Hematopoietic multipotent progenitor cell treated with erythropoietin and hydrocortisone succinate and interleukin-3 and kit ligand, for 8 days (in vitro differentiated cells): ENCODE measurements at regions not wholly inside any gene's neighbourhood (a gene's known extent, or its start where the extent isn't known, plus 50 kb on each side); places are given as distances from the start of the nearest gene placed in this dataset.

Source experiments
- DNase-seq: peaks from one replicate; pipeline ENCODE4 v3.0.0-alpha.2; 2015

GRCh38 chr14:101151226-101151926 lies 247.9 kb upstream of the RTL1 start:
- no peak for DNase-seq

GRCh38 chr14:101151927-101152305 lies 248.4 kb upstream of the RTL1 start:
- DNase-seq = no peak

DNA sequence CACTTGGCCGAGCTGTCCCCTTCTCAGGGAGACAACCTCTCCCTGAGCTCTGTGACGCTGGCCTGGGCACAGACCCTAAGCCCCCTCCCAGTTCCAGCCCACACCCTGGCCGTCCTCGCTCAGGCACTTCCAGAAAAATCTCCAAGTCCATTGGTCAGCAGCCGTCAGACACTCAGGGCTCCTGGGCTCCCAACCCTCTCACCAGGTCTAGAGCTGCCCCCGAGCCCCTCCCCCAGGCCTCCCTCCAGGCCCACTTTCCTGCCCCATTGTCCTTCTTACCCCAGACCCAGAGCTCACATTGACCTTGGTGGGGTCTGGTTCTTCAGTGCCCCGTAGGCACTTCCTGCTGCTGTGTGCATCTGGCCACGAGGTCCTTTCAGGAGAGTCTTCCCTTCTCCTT lies 249.3 kb upstream of the RTL1 start:
- DNase-seq = no peak

DNA sequence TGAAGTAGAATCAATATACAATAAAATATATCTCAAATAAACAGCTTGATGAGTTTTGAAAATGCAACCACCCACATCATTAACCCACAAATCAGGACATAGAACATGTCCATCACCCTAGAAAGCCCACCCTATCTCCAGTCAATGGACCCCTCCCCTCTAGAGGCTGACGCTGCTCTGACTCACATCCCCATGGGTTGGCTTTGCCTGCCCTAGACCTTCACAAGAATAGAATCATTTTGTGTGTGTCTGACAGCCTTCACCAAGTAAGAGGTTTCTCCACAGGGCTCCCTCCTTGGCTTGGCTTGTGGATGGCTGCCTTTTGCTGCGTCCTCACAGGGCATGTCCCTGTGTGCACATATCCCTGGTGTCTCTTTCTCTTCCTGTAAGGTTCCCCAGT lies 250.2 kb upstream of the RTL1 start:
- DNase-seq = no peak

DNA sequence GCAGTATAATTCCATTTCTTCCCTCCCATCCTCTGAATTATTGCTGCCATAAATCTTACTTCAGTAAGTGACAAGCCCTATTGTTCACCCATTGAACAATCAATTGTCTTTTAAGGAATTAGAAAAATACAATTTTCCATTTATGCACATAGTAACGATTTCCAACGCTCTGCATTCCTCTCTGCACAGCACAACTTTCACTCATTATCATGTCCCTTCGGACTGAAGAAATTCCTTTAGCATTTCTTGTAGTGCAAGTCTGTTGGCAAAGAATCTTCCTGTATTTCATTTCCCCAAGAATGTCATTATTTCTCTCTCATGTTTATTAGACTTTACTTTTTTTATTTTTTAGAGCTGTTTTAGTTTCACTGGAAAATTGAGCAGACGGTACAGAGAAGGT lies 252.1 kb upstream of the RTL1 start:
- no peak for DNase-seq

DNA sequence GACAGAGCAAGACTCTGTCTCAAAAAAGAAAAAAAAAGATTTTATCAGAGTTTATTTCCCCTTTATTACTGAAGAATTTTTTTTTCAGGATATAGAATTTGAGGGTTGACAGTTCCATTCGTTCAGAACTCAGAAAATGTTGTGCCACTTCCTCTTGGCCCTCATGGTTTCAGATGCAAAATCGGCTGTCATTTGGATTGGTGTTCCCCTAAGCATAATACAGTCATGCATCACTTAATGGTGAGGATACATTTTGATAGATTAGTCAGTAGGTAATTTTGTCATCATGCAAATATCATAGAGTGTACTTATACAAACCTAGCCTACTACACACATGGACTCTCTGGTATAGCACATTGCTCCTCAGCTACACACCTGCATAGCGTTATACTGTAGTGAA lies 263.9 kb upstream of the RTL1 start:
- no peak for DNase-seq

DNA sequence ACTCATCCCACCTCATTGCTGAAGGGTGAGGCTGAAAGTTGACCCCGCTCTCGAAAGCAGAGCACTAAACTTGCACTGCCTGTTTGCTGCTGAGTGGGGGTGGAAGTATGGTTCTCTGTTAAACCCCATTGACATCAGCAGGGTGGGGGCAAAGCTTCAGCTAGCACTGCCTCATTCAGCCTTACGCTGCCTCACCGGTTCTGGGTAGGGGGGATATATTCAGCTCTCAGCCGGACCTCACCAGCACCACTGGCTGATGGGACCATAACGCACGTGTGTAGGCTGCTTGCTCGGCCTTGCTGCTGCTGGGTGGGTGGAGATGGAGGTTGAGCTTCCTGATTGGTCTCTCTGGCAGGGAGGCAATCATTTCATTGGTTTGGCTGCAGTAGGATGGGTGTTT lies 265.7 kb upstream of the RTL1 start:
- DNase-seq = no peak

DNA sequence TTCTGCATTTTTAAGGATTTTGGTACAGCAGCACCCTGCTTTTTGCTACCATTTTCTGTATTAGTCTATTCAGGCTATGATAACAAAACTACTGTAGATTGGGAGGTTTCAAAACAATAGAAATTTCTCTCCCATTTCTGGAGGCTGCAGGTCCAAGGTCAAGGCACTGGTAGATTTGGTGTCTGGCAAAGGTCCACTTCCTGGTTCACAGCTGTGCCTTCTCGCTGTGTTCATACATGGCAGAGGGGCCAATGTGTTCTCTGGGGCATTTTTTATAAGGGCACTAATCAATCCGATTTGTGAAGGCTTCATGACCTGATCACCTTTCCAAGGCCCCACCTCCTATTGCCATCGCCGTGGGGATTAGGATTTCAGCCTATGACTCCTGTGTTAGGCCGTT lies 268.1 kb upstream of the RTL1 start:
- no peak for DNase-seq

- no peak for DNase-seq
Observed at GRCh38 chr14:101173698-101174521, 270.4 kb upstream of the RTL1 start.

GRCh38 chr14:101174522-101174838 lies 271.0 kb upstream of the RTL1 start:
- no peak for DNase-seq

- no peak for DNase-seq
Observed at GRCh38 chr14:101174980-101175606, 271.6 kb upstream of the RTL1 start.

DNA sequence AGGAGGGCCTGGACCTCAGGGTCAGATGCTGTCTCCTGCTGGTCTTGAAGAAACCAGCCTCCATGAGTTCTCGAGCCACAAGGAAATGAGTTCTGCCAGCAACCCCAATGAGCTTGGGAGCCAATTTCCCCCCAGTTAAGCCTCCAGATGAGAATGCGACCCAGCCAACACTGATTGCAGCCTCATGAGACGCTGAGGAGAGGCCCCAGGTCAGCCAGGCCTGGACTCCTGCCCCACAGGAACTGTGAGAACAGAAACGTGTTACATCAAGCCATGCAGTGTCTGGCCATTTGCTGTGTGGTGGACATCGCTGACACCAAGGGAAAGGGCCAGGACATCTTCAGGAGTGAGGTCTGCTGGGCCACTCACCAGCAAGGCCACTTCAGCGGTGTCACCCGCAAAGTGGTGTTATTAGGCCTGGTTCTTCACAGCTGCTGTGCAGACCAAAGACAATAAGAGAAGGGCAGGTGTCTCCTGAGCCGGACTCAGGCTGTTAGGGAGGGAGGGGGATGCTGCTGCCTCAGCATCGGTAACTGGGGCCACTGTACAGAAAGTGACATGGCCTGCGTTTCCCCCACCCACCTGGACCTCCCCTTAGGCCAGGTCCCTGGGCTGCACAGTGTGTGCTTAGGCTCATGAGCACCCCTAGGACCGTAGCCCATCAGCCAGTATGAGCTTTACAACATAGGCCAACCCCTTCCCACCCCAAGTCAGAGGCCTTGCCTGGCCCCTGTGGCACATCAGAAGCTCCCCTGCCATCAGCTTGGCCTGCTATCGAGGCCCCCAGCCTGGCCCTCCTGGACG lies 272.4 kb upstream of the RTL1 start:
- DNase-seq = no peak

GRCh38 chr14:101176535-101177205 lies 273.1 kb upstream of the RTL1 start:
- DNase-seq = no peak

GRCh38 chr14:101177301-101177971 lies 273.9 kb upstream of the RTL1 start:
- no peak for DNase-seq

- no peak for DNase-seq
Observed at GRCh38 chr14:101178184-101179072, 274.9 kb upstream of the RTL1 start.

GRCh38 chr14:101179691-101180211 lies 276.2 kb upstream of the RTL1 start:
- no peak for DNase-seq

- DNase-seq = no peak
Observed at GRCh38 chr14:101181446-101182313, 278.2 kb upstream of the RTL1 start.

DNA sequence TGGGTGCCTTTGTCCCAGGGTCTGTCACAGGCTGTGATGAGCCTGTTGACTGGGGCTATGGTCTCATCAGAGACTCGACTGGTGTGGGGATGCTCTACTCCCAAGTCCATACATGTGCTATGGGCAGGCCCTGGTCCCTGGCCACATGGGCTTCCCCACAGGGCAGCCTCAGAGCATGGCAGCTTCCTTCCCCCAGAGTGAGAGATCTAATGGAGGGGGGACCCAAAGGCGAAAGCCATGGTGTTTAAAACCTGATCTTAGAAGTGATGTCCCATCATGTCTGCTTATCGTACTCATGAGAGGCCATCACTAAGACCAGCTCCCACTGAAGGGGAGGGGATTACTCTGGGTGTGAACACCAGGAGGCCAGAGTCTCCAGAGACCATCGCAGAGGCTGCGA lies 279.0 kb upstream of the RTL1 start:
- DNase-seq = no peak

DNA sequence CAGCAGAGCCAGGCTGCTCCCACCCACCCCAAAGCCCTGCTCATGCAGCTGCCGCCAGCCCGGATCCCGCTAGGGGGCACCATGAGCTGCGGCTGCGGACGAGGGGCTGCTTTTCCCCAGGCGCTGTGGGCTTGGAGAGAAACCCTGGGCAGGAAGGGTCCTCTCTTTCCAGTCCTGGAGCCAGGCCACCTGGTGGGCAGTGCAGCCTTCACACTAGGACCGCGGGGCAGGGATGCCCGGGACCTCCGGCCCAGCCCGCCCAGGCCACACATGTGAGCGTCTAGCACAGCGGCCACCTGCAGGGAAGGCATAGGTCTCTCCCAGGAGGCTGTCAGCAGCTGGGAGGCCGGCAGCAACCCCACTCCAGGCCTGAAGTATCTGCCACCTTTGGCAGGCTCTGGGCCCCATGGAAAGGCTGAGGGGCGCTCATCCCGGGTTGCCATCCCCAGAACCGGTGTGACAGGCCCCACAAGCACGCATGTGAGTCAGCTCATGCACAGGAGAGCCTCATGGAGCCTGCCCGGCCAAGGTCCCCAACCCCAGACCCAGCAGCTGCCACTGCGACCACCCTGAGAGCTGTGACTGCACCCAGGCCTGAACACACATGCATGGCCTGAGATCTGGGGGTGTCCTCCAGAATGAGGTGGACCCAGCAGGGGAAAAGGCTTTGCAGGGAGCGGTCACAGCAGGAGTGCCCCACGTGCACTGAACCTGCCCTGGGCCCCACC lies 280.0 kb upstream of the RTL1 start:
- no peak for DNase-seq
